A673 (cell line): ENCODE measurements at regions not wholly inside any gene's neighbourhood (a gene's known extent, or its start where the extent isn't known, plus 50 kb on each side); places are given as distances from the start of the nearest gene placed in this dataset.

ENCODE experiments used
- EZH2 ChIP-seq: fragments of 200-600 bp; sonication (generic); IDR thresholded peaks from 2 replicates; pipeline ENCODE4 v1.6.1; 2017; ENCODE audit warnings: borderline replicate concordance, low read depth, mild to moderate bottlenecking, mixed read lengths, antibody characterized with exemption, low read length; ENCODE audit not compliant: poor library complexity, severe bottlenecking
- TF ChIP-seq, protein P1 (sequence below): fragments of 300-800, 200-600 bp; sonication (generic); conservative IDR thresholded peaks from 2 replicates; pipeline ENCODE4 v1.5.1; 2017; ENCODE audit warnings: low read depth, mild to moderate bottlenecking, antibody characterized with exemption, low read length, moderate library complexity, mixed read lengths

DNA sequence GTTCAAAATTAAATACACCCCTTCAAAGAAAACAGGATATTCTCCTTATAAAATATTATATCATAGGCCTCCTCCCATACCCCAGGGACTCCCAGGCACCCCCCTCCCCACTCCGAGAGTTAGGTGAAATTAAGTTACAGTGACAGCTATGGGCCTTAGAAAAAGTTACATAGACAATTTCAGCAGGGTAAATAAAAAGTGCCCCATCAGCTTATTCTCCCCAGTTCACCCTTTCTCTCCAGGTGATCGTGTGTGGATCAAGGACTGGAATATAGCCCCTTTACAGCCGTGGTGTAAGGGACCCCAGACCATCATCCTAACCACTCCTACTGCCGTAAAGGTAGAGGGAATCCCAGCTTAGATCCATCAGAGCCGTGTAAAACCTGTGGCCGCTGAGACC is 147.6 kb upstream of the FGF16 start:
- TF ChIP-seq, protein P1, sequence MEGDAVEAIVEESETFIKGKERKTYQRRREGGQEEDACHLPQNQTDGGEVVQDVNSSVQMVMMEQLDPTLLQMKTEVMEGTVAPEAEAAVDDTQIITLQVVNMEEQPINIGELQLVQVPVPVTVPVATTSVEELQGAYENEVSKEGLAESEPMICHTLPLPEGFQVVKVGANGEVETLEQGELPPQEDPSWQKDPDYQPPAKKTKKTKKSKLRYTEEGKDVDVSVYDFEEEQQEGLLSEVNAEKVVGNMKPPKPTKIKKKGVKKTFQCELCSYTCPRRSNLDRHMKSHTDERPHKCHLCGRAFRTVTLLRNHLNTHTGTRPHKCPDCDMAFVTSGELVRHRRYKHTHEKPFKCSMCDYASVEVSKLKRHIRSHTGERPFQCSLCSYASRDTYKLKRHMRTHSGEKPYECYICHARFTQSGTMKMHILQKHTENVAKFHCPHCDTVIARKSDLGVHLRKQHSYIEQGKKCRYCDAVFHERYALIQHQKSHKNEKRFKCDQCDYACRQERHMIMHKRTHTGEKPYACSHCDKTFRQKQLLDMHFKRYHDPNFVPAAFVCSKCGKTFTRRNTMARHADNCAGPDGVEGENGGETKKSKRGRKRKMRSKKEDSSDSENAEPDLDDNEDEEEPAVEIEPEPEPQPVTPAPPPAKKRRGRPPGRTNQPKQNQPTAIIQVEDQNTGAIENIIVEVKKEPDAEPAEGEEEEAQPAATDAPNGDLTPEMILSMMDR = no peak
- no peak for TF ChIP-seq EZH2
